WTC11 (cell line): ENCODE measurements at regions not wholly inside any gene's neighbourhood (a gene's known extent, or its start where the extent isn't known, plus 50 kb on each side); places are given as distances from the start of the nearest gene placed in this dataset.

Experiments
- ATF2 ChIP-seq: sonication (generic); formaldehyde crosslinking; IDR thresholded peaks from 2 replicates; pipeline ENCODE4 v1.8.1; 2022; ENCODE audit warnings: low read depth, missing genetic modification reagents, borderline replicate concordance
- CBFB ChIP-seq: sonication (generic); formaldehyde crosslinking; IDR thresholded peaks from 2 replicates; pipeline ENCODE4 v1.8.1; 2022; ENCODE audit warnings: mild to moderate bottlenecking, low read depth, missing genetic modification reagents
- CTCF ChIP-seq: fragments of 200-600 bp; IDR thresholded peaks from 2 replicates; pipeline ENCODE4 v1.8.0; 2022; ENCODE audit warnings: antibody characterized with exemption
- ESRRA ChIP-seq: sonication (generic); formaldehyde crosslinking; IDR thresholded peaks from 2 replicates; pipeline ENCODE4 v1.8.1; 2022; ENCODE audit warnings: mild to moderate bottlenecking, missing genetic modification reagents, borderline replicate concordance
- NR3C1 ChIP-seq: sonication (generic); formaldehyde crosslinking; conservative IDR thresholded peaks from 2 replicates; pipeline ENCODE4 v1.8.1; 2023; ENCODE audit warnings: low read depth, mild to moderate bottlenecking, missing genetic modification reagents
- PREB ChIP-seq: sonication (generic); formaldehyde crosslinking; IDR thresholded peaks from 2 replicates; pipeline ENCODE4 v1.8.1; 2022; ENCODE audit warnings: mild to moderate bottlenecking, missing genetic modification reagents, moderate library complexity, borderline replicate concordance
- TEAD1 ChIP-seq: sonication (generic); formaldehyde crosslinking; IDR thresholded peaks from 2 replicates; pipeline ENCODE4 v1.8.0; 2022; ENCODE audit warnings: mild to moderate bottlenecking, missing genetic modification reagents
- ZBTB43 ChIP-seq: sonication (generic); formaldehyde crosslinking; IDR thresholded peaks from 2 replicates; pipeline ENCODE4 v1.8.1; 2023; ENCODE audit warnings: mild to moderate bottlenecking, missing genetic modification reagents
- ZNF425 ChIP-seq: fragments of 250-450 bp; sonication (Bioruptor Pico); conservative IDR thresholded peaks from 2 replicates; pipeline ENCODE4 v1.9.0; 2021; ENCODE audit warnings: mild to moderate bottlenecking
- TF ChIP-seq, protein P1 (sequence below): sonication (generic); formaldehyde crosslinking; IDR thresholded peaks from 2 replicates; pipeline ENCODE4 v1.8.0; 2023; ENCODE audit warnings: missing genetic modification reagents, mild to moderate bottlenecking, borderline replicate concordance
- TF ChIP-seq, protein P2 (sequence below): sonication (generic); formaldehyde crosslinking; conservative IDR thresholded peaks from 2 replicates; pipeline ENCODE4 v1.8.1; 2022; ENCODE audit warnings: mild to moderate bottlenecking, missing genetic modification reagents
- TF ChIP-seq, protein P3 (sequence below): sonication (generic); formaldehyde crosslinking; IDR thresholded peaks from 2 replicates; pipeline ENCODE4 v1.8.0; 2022; ENCODE audit warnings: mild to moderate bottlenecking, missing genetic modification reagents

DNA sequence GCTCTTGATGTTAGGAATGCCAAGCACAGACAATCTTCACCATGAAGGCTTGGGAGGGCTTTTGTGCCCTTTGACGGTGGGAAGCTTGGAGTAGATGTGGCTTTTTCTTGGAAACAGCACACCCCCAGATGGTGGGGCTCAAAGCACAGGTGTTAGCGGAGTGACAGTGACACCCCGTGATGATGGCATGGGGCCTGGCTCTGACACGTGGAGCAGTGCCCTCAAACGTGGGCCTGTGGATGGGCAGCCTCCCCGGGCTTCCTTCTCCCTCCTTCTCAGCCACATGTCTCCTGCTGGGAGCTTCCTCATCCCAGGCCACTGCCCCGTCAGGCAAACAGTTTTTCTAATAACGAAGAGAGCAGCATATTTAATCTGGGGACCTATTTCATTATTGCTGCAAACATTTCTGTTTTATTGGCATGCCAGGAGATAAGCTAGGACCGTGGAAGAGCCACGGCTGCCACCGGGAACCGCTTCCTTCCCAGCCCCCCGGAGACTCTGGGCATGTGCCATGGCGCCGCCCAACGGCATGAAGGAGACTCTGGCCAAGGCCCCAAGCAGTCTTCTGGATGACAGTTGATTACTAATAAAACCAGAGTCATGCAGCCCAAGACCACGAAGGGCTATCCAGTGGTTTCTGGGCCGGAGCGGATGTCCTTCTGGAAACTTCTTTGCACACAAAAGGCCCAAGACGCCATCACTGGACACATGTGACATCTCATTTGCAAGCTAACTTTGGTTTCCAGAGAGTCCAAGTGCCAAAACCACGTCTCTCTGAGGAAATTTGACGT, 280.3 kb upstream of the FOXF1 start:
- TF ChIP-seq ZBTB43 (CRISPR knock-in tag), result no peak
- no peak for TF ChIP-seq CTCF
- TF ChIP-seq CBFB, result no peak
- TF ChIP-seq, protein P1, sequence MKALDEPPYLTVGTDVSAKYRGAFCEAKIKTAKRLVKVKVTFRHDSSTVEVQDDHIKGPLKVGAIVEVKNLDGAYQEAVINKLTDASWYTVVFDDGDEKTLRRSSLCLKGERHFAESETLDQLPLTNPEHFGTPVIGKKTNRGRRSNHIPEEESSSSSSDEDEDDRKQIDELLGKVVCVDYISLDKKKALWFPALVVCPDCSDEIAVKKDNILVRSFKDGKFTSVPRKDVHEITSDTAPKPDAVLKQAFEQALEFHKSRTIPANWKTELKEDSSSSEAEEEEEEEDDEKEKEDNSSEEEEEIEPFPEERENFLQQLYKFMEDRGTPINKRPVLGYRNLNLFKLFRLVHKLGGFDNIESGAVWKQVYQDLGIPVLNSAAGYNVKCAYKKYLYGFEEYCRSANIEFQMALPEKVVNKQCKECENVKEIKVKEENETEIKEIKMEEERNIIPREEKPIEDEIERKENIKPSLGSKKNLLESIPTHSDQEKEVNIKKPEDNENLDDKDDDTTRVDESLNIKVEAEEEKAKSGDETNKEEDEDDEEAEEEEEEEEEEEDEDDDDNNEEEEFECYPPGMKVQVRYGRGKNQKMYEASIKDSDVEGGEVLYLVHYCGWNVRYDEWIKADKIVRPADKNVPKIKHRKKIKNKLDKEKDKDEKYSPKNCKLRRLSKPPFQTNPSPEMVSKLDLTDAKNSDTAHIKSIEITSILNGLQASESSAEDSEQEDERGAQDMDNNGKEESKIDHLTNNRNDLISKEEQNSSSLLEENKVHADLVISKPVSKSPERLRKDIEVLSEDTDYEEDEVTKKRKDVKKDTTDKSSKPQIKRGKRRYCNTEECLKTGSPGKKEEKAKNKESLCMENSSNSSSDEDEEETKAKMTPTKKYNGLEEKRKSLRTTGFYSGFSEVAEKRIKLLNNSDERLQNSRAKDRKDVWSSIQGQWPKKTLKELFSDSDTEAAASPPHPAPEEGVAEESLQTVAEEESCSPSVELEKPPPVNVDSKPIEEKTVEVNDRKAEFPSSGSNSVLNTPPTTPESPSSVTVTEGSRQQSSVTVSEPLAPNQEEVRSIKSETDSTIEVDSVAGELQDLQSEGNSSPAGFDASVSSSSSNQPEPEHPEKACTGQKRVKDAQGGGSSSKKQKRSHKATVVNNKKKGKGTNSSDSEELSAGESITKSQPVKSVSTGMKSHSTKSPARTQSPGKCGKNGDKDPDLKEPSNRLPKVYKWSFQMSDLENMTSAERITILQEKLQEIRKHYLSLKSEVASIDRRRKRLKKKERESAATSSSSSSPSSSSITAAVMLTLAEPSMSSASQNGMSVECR (CRISPR knock-in tag), result no peak
- no peak for TF ChIP-seq TEAD1
- TF ChIP-seq, protein P2, sequence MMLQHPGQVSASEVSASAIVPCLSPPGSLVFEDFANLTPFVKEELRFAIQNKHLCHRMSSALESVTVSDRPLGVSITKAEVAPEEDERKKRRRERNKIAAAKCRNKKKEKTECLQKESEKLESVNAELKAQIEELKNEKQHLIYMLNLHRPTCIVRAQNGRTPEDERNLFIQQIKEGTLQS, result no peak
- TF ChIP-seq PREB, result no peak
- no peak for TF ChIP-seq ZNF425
- TF ChIP-seq, protein P3, sequence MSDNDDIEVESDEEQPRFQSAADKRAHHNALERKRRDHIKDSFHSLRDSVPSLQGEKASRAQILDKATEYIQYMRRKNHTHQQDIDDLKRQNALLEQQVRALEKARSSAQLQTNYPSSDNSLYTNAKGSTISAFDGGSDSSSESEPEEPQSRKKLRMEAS (CRISPR knock-in tag), result no peak
- TF ChIP-seq ATF2, result no peak
- TF ChIP-seq NR3C1 (CRISPR knock-in tag), result no peak
- no peak for TF ChIP-seq ESRRA (CRISPR knock-in tag)
